ENCODE measurements at regions not wholly inside any gene's neighbourhood (a gene's known extent, or its start where the extent isn't known, plus 50 kb on each side); places are given as distances from the start of the nearest gene placed in this dataset.

DNA sequence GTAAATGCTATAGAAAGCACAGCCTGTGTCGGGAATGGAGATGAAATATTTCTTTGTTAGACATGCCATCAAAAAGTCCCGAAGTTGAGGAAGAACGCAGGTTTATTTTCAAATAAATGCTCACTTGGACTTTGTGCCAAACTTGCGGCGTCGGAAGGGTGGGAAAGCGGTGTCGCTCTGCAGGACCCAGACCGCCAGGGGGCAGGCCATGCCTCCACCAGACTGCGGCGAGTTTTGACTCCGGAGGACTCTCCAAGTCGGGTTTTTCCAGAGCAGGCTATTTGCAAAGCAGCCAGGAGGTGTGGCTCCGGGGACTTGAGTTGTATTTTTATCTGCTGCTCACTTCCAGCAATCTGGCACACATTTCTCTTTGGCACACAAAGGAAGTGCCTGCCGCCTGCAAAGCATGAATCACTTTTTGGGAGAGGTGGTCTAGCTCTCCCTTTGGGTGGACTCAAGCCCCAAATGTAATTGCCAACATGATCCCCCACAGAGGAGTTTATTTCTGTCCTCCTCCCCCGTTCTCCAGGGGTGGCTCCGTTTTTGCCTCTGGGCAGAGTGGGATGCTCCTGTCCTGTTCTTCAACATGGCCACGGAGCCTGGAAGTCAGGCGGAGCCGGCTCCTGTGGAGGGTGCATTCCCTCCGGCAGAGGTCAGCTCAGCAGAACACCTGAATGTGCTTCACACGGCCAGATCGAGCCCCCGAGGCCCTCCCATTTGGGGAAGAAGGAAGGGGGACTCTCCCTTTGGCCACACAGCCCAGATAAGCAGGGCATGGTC lies 82.3 kb upstream of the GPR26 start (continued):
- TF ChIP-seq, protein P1, sequence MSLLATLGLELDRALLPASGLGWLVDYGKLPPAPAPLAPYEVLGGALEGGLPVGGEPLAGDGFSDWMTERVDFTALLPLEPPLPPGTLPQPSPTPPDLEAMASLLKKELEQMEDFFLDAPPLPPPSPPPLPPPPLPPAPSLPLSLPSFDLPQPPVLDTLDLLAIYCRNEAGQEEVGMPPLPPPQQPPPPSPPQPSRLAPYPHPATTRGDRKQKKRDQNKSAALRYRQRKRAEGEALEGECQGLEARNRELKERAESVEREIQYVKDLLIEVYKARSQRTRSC (CRISPR knock-in tag; IDR thresholded peaks at IDR 0.05; ENCODE audit: low read depth) = no peak
- TF ChIP-seq ZNF792 (CRISPR knock-in tag; IDR thresholded peaks at IDR 0.05) = 0 out of 2 replicates have a peak, but pooled peaks have one; percentile 23
- TF ChIP-seq SALL1 (CRISPR knock-in tag; IDR thresholded peaks at IDR 0.05) = peak; percentile 36
- TF ChIP-seq TBP (CRISPR knock-in tag; IDR thresholded peaks at IDR 0.05) = no peak
- no peak for TF ChIP-seq ZNF720 (CRISPR knock-in tag; IDR thresholded peaks at IDR 0.05)
- TF ChIP-seq, protein P2, sequence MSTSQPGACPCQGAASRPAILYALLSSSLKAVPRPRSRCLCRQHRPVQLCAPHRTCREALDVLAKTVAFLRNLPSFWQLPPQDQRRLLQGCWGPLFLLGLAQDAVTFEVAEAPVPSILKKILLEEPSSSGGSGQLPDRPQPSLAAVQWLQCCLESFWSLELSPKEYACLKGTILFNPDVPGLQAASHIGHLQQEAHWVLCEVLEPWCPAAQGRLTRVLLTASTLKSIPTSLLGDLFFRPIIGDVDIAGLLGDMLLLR (CRISPR knock-in tag; IDR thresholded peaks at IDR 0.05) = no peak
- TF ChIP-seq, protein P3, sequence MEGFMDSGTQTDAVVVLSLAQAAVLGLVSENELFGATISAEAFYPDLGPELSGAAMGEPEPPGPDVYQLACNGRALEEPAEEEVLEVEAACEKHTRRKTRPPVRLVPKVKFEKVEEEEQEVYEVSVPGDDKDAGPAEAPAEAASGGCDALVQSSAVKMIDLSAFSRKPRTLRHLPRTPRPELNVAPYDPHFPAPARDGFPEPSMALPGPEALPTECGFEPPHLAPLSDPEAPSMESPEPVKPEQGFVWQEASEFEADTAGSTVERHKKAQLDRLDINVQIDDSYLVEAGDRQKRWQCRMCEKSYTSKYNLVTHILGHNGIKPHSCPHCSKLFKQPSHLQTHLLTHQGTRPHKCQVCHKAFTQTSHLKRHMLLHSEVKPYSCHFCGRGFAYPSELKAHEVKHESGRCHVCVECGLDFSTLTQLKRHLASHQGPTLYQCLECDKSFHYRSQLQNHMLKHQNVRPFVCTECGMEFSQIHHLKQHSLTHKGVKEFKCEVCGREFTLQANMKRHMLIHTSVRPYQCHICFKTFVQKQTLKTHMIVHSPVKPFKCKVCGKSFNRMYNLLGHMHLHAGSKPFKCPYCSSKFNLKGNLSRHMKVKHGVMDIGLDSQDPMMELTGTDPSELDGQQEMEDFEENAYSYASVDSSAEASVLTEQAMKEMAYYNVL (CRISPR knock-in tag; IDR thresholded peaks at IDR 0.05; ENCODE audit: borderline replicate concordance) = no peak
- TF ChIP-seq, protein P4, sequence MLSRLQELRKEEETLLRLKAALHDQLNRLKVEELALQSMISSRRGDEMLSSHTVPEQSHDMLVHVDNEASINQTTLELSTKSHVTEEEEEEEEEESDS (CRISPR knock-in tag; IDR thresholded peaks at IDR 0.05; ENCODE audit: borderline replicate concordance) = no peak
- no peak for TF ChIP-seq ZFP36L2 (CRISPR knock-in tag; IDR thresholded peaks at IDR 0.05)
- peak; percentile 22; the same call in 1 of the 2 replicates for TF ChIP-seq ZNF652 (CRISPR knock-in tag; IDR thresholded peaks at IDR 0.05; ENCODE audit: borderline replicate concordance, low read depth)
- no peak for TF ChIP-seq TCF7 (IDR thresholded peaks at IDR 0.05; ENCODE audit: low read depth)
- TF ChIP-seq PLRG1 (conservative IDR thresholded peaks at IDR 0.05) = no peak
- TF ChIP-seq SIN3B (IDR thresholded peaks at IDR 0.05; ENCODE audit: low read length) = no peak
- TF ChIP-seq, protein P5, sequence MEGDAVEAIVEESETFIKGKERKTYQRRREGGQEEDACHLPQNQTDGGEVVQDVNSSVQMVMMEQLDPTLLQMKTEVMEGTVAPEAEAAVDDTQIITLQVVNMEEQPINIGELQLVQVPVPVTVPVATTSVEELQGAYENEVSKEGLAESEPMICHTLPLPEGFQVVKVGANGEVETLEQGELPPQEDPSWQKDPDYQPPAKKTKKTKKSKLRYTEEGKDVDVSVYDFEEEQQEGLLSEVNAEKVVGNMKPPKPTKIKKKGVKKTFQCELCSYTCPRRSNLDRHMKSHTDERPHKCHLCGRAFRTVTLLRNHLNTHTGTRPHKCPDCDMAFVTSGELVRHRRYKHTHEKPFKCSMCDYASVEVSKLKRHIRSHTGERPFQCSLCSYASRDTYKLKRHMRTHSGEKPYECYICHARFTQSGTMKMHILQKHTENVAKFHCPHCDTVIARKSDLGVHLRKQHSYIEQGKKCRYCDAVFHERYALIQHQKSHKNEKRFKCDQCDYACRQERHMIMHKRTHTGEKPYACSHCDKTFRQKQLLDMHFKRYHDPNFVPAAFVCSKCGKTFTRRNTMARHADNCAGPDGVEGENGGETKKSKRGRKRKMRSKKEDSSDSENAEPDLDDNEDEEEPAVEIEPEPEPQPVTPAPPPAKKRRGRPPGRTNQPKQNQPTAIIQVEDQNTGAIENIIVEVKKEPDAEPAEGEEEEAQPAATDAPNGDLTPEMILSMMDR (CRISPR knock-in tag; IDR thresholded peaks at IDR 0.05) = peak; percentile 86
- TF ChIP-seq TEAD2 (CRISPR knock-in tag; IDR thresholded peaks at IDR 0.05) = no peak
- TF ChIP-seq HNRNPH1 (optimal IDR thresholded peaks at IDR 0.05; ENCODE audit: low read depth, low read length) = no peak
- no peak for TF ChIP-seq ZNF337 (CRISPR knock-in tag; IDR thresholded peaks at IDR 0.05; ENCODE audit: borderline replicate concordance, low read depth)
- TF ChIP-seq, protein P6, sequence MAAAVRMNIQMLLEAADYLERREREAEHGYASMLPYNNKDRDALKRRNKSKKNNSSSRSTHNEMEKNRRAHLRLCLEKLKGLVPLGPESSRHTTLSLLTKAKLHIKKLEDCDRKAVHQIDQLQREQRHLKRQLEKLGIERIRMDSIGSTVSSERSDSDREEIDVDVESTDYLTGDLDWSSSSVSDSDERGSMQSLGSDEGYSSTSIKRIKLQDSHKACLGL (CRISPR knock-in tag; IDR thresholded peaks at IDR 0.05) = no peak
- TF ChIP-seq ZNF746 (CRISPR knock-in tag; IDR thresholded peaks at IDR 0.05) = no peak
- TF ChIP-seq FOXO1 (CRISPR knock-in tag; IDR thresholded peaks at IDR 0.05) = no peak
- no peak for TF ChIP-seq ZSCAN12 (CRISPR knock-in tag; IDR thresholded peaks at IDR 0.05)
- no peak for TF ChIP-seq ASH2L (IDR thresholded peaks at IDR 0.05; ENCODE audit: insufficient read length, low read depth, low read length)
- TF ChIP-seq SNRNP70 (IDR thresholded peaks at IDR 0.05; ENCODE audit: low read depth, low read length) = no peak
- TF ChIP-seq DMAP1 (CRISPR knock-in tag; IDR thresholded peaks at IDR 0.05) = no peak
- TF ChIP-seq, protein P7, sequence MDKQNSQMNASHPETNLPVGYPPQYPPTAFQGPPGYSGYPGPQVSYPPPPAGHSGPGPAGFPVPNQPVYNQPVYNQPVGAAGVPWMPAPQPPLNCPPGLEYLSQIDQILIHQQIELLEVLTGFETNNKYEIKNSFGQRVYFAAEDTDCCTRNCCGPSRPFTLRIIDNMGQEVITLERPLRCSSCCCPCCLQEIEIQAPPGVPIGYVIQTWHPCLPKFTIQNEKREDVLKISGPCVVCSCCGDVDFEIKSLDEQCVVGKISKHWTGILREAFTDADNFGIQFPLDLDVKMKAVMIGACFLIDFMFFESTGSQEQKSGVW (CRISPR knock-in tag; IDR thresholded peaks at IDR 0.05; ENCODE audit: borderline replicate concordance) = no peak
- TF ChIP-seq XRCC5 (optimal IDR thresholded peaks at IDR 0.05; ENCODE audit: low read length) = peak; percentile 72

All from HepG2 (cell line).